ENCODE measurements at regions not wholly inside any gene's neighbourhood (a gene's known extent, or its start where the extent isn't known, plus 50 kb on each side); places are given as distances from the start of the nearest gene placed in this dataset.
"Not testable (repeated sequence)": the region's sequence is repeated elsewhere in the genome, so short reads cannot be mapped to it uniquely, and the experiment has no call there.

DNA sequence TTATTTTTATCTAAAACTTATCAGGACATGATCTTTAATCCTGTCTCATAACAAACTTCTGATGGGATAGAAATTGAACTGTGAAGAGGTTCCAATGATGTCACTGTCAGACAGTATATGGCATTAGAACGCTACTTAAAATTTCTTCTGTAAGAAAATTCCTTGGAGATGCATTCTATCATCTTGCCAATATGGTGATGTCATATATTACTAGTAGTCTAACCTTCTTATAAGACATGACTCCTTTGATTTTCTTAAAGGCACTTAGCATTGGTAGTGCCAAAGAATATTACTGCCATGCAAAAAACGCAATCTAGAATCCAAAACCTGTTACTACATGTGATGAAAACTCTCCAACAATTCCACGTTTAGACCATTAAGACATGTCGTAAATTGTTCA, 131.1 kb downstream of the SLC25A46 start:
- no peak for DNase-seq (ENCODE audit: low spot score)

DNA sequence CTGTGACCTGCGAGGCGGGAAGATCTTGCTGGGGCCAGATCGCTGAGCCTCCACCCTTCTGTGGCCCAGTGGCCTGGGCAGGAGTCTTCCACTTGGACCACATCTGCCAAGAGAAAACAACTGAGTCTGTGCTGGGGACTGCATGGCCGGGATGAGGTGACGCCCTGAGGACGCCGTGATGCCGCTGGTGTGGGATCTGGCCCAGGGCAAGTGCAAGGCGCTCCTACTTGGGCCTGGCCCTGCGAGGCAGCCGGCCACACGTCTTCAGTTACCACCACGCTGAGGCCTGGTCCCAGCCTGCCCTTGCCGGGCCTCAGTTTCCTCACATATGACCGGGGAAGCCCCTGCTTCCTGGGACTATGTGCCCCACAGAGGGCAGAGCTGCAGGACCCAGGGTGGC, 133.4 kb downstream of the SLC25A46 start:
- DNase-seq (ENCODE audit: low spot score) = no peak

DNA sequence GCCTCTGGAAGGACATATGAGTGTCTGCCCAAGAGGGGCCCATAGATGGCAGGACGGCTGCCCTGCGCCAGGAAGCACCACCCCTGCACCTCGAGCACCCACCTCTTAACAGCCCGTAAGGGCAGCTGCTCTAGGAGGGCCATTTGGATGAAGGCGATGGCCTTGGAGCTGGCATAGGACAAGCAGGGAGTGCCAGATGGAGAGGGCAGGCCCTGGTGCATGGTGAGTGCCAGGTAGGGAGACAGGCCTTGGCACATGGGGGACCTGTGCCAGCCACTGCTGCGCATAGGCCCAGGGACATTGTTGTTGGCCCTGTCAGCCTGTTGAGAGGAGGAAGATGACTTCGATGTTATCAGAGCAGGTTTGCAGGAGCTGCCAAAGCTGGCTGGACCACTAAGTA, 134.2 kb downstream of the SLC25A46 start:
- no peak for DNase-seq (ENCODE audit: low spot score)

DNA sequence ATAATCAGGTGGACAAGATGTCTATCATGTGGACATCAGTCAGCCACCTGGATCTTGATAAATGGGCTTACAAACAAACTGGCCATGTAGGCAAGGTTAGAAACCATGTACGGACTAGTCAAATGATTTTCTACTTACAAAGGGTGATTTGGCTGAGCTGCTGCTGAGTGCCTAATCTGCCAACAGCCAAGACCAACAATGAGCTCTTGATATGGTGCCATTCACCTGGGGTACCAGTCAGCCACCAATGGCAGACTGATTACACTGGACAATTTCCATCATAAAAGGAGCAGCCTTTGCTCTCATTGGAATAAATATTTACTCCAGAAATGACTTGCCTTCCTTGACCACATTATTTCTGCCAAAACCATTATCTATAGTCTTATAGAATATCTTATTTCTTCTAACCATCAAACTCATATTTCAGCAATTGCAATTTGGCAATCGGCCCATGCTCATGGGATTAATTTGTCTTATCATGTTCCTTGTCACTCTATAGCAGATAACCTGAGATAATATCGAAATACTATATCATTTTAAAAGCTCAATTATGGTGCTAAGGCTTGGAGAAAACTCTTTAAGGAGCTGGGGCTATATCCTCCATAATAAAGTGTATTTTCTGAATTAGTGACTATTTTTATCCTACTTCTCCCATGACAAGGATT, 135.1 kb downstream of the SLC25A46 start:
- no peak for DNase-seq (ENCODE audit: low spot score)

DNA sequence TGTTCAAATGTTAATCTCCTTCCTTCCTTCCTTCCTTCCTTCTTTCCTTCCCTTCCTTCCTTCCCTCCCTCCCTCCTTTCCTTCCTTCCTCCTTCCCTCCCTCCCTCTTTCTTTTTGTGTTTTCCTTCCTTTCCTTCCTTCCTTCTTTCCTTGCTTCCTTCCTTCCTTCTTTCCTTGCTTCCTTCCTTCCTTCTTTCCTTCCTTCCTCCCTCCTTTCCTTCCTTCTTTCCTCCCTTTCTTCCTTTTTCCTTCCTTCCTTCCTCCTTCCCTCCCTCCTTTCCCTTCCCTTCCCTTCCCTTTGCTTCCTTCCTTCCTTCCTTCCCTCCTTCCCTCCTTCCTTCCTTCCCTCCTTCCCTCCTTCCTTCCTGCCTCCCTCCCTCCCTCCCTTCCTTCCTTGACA, 136.3 kb downstream of the SLC25A46 start:
- DNase-seq (ENCODE audit: low spot score) = not testable (repeated sequence)

DNA sequence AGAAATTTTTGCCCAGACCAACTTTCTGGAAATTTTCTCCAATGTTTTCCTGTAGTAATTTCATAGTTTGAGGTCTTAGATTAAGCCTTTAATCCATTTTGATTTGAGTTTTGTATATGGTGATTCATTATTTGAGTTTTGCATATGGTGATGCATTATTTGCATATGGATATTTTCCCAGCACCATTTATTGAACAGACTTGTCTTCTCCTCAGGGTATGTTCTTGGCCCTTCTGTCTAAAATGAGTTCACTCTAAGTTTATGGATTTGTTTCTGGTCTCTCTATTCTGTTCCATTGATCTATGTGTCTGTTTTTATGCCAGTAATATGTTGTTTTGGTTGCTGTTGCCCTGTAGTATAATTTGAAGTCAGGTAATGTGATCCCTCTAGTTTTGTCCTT, 139.3 kb downstream of the SLC25A46 start:
- DNase-seq (ENCODE audit: low spot score) = no peak

DNA sequence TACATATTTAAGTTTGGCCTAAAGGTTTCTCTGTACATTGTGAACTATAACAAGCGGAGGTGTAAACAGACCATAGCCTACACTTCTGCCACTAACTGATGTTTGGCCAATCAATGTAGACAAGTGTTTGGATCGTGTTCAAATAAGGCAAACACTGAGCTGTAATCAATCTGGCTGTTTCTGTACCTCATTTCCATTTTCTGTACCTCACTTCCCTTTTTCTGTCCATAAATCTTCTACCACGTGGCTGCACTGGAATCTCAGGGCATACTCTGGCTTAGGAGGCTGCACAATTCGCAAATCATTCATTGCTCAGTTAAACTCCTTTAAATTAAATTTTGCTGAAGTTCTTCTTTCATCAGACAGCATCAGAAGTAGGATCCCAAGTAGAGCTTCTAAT, 140.9 kb downstream of the SLC25A46 start:
- no peak for DNase-seq (ENCODE audit: low spot score)

DNA sequence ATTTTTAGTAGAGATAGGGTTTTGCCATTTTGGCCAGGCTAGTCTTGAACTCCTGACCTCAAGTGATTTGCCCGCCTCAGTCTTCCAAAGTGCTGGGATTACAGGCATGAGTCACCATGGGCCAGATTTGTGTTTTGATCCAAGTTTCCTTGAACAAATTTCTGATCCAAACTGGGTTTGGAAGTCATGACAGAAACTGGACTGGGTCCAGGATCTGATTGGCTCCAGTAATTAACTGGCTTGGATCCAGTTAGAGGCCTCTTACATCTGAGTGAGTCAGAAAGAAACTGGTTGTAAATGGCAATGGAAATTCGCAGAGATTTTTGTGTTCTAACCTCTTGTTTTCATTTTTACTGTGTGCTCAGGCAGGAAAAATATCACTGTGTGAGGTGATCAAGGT, 141.6 kb downstream of the SLC25A46 start:
- DNase-seq (ENCODE audit: low spot score) = peak; percentile 95

DNA sequence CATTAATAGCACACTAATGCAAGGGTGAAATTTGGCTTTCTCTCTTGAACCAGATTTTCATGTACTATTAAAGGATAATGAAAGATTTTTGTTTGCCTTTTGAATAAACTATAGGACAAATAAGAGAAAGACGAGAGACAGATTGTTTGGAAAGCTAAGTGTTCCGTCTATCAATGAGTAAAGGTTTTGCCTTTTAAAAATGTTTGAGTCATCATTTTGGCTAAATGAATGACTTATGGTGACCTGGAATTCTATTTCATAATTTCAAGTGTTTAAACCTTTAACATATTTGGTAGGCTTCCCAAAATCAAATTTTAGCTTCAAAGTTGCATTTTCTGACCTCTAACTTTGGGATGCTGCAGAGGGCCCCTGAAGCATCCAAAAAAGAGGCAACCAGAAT, 145.2 kb downstream of the SLC25A46 start:
- peak; percentile 4 for DNase-seq (ENCODE audit: low spot score)

DNA sequence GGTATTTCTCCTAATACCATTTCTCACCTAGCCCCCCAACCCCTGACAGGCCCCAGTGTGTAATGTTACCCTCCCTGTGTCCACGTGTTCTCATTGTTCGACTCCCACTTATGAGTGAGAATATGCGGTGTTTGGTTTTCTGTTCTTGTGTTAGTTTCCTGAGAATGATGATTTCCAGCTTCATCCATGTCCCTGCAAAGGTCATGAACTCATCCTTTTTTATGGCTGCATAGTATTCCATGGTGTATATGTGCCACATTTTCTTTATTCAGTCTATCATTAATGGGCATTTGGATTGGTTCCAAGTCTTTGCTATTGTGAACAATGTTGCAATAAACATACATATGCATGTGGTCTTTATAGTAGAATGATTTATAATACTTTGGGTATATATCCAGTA, 148.4 kb downstream of the SLC25A46 start:
- not testable (repeated sequence) for DNase-seq (ENCODE audit: low spot score)

DNA sequence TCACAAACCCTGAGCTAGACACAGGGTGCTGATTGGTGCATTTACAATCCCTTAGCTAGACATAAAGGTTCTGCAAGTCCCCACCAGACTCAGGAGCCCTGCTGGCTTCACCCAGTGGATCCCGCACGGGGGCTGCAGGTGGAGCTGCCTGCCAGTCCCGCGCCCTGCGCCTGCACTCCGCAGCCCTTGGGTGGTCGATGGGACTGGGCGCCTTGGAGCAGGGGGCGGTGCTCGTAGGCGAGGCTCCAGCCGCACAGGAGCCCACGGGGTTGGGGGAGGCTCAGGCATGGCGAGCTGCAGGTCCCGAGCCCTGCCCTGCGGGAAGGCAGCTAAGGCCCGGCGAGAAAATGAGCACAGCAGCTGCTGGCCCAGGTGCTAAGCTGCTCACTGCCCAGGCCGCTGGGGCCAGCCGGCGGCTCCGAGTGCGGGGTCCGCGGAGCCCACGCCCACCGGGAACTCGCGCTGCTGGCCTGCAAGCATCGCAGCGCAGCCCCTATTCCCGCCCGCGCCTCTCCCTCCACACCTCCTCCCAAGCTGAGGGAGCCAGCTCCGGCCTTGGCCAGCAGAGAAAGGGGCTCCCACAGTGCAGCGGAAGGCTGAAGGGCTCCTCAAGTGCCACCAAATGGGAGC, 155.2 kb downstream of the SLC25A46 start:
- DNase-seq (ENCODE audit: low spot score) = not testable (repeated sequence)

DNA sequence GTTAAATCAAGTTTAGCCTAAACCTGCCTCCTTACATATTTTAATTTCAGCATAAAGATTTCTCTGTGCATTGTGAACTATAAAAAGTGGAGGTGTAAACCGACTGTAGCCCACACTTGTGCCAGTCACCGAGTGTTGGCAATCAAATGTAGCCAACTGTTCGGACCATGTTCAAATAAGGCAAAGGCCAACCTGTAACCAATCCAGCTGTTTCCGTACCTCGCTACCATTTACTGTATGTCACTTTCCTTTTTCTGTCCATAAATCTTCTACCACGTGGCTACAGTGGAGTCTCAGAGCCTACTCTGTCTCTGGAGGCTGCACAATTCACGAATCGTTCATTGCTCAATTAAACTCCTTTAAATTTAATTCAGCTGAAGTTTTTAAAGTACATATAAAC, 156.0 kb downstream of the SLC25A46 start:
- no peak for DNase-seq (ENCODE audit: low spot score)

DNA sequence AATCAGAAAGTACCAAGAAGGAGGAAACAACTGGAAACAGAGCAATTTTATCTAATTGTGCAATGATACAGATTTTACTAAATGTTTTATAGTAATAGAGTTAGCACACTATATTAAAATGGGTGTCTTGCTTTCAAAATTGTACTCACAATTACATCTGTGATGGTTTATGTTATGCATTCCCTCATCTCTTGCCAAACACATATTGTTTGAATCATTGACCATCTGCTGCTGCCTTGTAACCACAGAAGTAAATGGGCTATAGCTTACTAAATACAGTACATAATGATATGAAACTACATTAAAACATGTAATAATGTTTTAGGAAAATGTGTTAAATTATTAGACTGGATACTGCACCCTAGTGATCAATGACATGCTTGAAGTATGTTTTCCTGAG, 158.1 kb downstream of the SLC25A46 start:
- no peak for DNase-seq (ENCODE audit: low spot score)

DNA sequence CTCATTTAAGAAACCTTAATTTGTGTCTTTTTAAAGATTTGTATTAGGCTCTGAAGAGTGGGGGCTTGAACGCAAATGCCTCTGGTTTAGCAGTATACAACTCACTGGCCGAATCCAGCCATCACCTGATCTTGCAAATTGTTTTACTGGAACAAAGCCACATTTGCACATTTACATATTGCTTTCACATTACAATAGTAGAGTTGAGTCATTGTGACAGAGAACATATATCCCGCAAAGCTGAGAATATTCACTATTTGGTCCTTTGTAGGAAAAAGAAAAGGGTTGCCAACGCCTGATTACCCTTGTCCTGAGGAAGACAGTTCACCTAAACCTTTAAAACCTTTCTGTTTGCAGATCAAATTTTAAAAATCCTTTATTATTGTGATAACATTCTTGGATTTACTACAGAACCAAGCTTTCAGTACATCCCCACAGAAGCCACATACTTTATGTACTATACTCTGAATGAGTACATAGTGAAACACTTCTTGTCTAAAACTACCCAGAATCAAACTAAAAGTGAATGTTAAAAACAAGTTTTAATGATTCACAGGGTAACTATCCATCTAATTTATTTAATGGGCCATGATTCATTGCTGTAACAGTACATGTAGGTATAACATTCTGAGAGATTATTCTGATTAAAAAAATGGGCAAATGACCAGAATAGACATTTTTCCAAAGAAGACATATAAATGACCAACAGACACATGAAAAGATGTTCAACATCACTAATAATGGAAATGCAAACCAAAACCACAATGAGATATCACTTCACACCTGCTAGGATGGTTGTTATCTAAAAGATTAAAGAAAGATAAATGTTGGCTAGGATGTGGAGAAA, 161.0 kb downstream of the SLC25A46 start:
- peak; percentile 60 for DNase-seq (ENCODE audit: low spot score)

DNA sequence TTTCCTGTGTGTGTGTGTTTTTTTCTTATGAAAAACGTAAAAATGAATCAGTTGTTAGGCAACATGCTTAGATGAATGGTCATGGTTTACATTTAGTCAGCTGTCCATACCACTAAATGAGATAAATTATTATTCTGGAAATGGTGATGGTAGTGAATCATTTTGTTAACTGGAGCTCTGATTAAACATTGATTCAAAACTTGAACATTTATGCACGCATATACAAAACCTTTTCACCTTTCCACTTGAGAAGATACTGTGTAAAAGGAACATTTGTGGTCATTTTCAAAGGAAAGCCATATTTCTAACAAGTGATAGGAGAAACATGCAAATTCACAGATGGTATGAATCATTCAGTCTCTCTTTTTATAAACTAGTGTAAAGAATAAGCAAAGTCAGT, 162.0 kb downstream of the SLC25A46 start:
- DNase-seq (ENCODE audit: low spot score) = peak; percentile 93

DNA sequence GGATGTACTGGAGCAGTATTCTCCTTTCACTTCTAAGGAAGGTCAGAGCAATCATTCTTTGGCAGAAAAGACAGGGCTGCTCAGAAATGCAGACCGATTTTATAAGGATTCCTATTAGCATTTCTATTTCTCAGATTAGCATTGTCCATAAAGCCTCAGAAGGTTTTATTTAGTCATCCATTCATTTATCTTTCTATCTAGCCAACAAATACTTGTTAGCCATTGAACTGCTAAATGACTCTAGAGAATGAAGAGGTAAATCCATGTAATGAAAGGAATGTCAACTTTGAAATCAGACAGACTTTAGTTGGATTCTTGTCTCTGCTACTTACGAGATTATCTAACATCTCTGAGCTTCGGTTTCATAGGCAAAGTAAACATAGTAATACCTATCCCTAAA, 165.2 kb downstream of the SLC25A46 start:
- peak; percentile 42 for DNase-seq (ENCODE audit: low spot score)

DNA sequence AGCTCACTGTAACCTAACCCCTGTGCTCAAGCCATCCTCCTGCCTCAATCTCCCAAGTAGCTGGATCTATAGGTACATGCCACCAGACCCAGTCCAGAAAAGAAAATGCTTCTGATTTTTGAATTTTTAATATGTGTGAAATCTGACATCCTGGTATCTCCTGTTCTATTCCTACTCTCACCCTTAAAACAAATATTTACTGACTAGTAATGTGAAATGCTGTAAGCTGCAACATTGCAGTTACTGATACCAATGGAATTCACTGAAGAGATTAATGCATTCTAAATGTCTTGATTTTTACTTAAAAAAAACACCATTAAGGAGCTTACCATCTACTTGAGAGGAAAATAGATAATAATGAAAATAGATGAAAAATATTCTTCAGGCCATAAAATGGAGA, 162.7 kb upstream of the TSLP start:
- DNase-seq (ENCODE audit: low spot score) = no peak

DNA sequence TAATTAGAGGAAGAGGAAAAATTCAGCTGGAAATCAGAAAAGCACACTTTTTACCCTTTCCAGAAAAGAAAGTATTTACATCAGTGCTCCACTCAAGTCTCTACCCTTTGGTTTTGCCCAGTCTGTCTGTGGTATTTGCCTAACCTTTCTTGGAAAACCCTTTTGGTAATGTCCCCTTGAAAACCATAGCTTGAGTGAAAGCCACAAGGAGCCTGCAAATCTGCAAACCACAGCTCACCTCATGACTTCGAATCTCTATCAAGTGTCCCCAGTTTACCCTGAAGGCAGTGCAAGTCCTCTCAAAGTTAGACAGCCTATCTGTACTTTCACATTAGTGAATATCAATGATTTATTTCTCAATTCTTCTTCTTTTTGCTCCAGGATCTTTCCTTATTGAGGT, 162.1 kb upstream of the TSLP start:
- no peak for DNase-seq (ENCODE audit: low spot score)

DNA sequence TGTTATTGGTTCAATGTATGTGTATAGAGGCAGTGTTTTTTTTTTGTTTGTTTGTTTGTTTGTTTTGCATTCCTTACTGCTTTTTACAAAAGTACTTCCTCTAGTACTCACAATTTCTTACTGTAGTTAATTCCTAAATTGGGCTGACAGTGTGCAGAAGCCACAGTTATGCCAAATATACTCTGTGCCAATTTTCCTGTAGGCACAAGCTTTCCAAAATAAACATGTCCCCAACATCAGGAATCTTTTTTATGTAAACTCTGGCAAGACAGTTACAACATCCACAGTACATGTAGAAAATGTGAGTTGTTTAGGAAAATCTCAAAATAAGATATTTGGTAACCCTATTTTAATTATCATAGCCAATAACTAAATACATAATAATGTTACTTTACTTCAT, 161.6 kb upstream of the TSLP start:
- DNase-seq (ENCODE audit: low spot score) = no peak

DNA sequence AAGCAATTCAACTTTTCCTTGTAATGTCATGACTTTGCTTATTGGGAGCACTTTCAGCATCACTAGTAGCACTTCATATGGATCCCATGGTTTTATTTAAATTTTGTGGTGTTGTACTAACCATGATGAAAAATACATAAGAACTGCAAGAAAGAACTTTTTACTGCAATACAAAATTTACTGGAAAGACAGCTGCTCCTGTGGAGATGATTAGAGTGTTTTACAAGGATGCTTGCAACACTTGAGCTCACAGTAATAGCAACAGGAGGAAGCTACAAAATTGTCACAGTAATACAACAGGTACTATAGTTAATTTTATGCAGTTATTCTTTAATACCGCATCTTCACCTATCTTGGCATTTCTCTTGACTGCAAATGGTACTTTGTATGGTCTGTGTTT, 158.3 kb upstream of the TSLP start:
- no peak for DNase-seq (ENCODE audit: low spot score)

DNA sequence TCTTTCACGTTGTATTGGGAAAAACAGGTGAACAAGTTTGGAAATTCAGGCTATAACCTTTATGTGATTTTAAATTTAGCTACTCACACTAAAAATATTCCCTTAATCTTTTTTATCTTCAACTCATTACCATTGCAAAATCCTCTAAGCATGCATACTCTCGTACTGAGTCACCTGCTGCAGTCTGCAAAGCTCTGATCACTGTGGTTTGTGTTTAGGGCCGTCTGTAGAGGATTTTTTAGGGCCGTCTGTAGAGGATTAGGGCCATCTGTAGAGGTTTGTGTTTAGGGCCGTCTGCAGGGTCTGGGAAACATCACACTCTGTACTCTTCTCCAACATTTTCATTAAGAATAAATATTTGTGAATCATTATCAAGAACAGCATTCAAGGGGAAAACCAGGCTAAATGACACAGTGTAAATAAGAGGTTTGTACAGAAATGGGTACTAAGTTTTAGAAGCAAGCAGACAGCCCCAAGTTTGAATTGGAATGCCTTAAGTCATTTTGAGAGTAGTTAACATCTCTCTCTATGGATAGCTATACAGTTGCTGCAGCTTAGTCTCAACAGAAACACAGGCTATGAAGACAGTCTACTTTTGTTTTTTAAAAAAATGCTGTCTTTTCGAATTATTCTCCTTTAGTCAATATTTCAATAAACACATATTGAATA, 155.0 kb upstream of the TSLP start:
- peak; percentile 74 for DNase-seq (ENCODE audit: low spot score)

DNA sequence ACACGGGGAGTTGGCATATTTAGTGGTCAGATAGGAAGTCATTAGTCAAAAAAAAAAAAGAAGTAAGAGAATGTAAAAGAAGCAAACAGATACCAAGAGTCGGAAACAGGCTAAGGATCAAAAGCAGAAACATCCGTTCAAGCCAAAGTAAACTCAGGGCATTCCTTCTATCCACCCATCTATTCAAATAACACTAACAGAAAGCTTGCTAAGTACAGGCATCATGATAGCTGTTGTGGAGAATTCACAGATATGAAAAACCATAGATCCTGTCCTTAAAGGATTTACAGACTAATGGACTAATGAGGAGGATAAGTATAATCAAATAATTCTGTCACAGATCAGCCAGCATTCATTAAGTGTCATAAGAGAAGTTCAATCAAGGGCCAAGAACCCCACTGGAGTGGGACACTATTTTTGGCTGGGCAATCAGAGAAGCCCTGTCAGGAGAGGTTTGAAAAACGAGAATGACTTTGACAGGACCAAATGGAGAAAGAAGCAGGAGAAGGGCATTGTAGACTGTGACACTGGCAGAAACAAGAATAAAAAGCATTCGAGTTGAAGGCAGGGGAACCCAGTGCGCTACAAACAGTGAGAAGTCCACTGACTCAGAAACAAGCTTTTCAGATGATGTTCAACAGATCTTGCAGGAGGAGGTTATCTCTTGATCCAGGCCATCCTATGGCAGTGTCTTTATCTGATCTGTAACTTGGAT, 154.2 kb upstream of the TSLP start:
- peak; percentile 51 for DNase-seq (ENCODE audit: low spot score)

All from kidney tubule cell (primary cell).